ENCODE measurements at regions not wholly inside any gene's neighbourhood (a gene's known extent, or its start where the extent isn't known, plus 50 kb on each side); places are given as distances from the start of the nearest gene placed in this dataset.

DNA sequence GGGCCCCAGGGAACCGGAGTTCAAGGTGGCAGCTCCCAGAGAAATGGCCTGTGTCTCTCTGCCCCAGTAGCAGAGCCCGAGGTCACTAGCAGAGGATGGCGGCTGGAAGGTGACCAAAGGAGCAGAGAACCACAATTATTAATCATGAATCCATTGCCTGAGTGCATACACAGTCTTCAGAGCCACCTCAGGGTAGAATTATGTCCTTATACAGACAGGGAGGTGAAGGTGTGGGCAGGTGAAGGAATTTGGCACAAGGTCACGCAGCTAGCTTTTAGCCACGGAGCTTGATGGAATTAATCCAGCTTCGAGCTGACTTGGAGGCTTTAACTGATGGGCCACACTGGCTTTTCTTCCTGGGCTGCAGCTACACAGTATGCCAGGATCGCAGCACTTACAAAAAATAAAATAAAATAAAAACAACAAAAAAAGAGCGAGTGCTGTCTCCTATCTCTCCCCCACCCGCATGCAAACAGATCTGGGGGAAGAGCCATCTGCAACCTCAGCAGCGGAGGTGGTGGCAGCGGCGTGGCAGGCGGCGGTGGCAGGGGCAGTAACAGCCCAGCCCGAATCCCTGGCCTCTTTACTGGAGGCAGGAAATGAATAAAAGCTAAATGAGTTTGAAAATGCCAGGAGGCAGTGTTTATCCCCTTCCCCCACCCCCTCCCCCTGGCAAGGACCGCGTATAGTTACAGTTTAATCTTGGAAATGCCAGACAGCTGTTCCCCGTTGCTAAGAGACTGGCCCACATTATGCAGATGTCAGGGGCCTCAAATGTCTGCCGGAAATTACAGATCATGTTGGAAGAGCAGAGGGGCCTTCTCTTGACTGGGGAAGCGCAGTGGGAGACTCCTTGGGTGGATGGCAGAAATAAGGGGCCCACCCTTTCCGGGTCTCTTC lies 93.5 kb downstream of the LRRC74A start (continued):
- TF ChIP-seq, protein P1, sequence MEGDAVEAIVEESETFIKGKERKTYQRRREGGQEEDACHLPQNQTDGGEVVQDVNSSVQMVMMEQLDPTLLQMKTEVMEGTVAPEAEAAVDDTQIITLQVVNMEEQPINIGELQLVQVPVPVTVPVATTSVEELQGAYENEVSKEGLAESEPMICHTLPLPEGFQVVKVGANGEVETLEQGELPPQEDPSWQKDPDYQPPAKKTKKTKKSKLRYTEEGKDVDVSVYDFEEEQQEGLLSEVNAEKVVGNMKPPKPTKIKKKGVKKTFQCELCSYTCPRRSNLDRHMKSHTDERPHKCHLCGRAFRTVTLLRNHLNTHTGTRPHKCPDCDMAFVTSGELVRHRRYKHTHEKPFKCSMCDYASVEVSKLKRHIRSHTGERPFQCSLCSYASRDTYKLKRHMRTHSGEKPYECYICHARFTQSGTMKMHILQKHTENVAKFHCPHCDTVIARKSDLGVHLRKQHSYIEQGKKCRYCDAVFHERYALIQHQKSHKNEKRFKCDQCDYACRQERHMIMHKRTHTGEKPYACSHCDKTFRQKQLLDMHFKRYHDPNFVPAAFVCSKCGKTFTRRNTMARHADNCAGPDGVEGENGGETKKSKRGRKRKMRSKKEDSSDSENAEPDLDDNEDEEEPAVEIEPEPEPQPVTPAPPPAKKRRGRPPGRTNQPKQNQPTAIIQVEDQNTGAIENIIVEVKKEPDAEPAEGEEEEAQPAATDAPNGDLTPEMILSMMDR (IDR thresholded peaks at IDR 0.05): no peak
- TF ChIP-seq NFIC (IDR thresholded peaks at IDR 0.05; ENCODE audit: borderline replicate concordance) (no peak; the same call in none of the 2 replicates), GABPA (IDR thresholded peaks at IDR 0.05; ENCODE audit: low read depth) (no peak), YY1 (IDR thresholded peaks at IDR 0.05; ENCODE audit: low read depth) (no peak), POLR2AphosphoS5 (IDR thresholded peaks at IDR 0.05; ENCODE audit: low read depth, low read length) (peak; percentile 31), TCF12 (IDR thresholded peaks at IDR 0.05) (peak; percentile 74), EZH2phosphoT487 (IDR thresholded peaks at IDR 0.05; ENCODE audit: borderline replicate concordance, low read depth) (no peak), FOXJ3 (CRISPR knock-in tag; IDR thresholded peaks at IDR 0.05) (peak; percentile 33; the same call in 1 of the 2 replicates), RCOR1 (IDR thresholded peaks at IDR 0.05; ENCODE audit: low read length) (no peak), ELF1 (IDR thresholded peaks at IDR 0.05) (no peak), FOXM1 (IDR thresholded peaks at IDR 0.05; ENCODE audit: low read depth) (no peak), RFX5 (IDR thresholded peaks at IDR 0.05; ENCODE audit: low read length) (peak; percentile 57; the same call in 1 of the 2 replicates), MXI1 (IDR thresholded peaks at IDR 0.05; ENCODE audit: low read depth, low read length) (peak; percentile 70), RXRA (IDR thresholded peaks at IDR 0.05; ENCODE audit: borderline replicate concordance, low read depth) (no peak; the same call in 1 of the 2 replicates), RAD21 (IDR thresholded peaks at IDR 0.05; ENCODE audit: low read length) (peak; percentile 8; the same call in 1 of the 2 replicates), FOSL2 (IDR thresholded peaks at IDR 0.05; ENCODE audit: borderline replicate concordance, low read depth) (no peak), SIN3A (IDR thresholded peaks at IDR 0.05; ENCODE audit: borderline replicate concordance, low read depth, low read length) (0 out of 2 replicates have a peak, but pooled peaks have one; percentile 15)
- TF ChIP-seq, protein P2, sequence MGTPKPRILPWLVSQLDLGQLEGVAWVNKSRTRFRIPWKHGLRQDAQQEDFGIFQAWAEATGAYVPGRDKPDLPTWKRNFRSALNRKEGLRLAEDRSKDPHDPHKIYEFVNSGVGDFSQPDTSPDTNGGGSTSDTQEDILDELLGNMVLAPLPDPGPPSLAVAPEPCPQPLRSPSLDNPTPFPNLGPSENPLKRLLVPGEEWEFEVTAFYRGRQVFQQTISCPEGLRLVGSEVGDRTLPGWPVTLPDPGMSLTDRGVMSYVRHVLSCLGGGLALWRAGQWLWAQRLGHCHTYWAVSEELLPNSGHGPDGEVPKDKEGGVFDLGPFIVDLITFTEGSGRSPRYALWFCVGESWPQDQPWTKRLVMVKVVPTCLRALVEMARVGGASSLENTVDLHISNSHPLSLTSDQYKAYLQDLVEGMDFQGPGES (IDR thresholded peaks at IDR 0.05; ENCODE audit: low read depth, low read length): no peak
- TF ChIP-seq, protein P3, sequence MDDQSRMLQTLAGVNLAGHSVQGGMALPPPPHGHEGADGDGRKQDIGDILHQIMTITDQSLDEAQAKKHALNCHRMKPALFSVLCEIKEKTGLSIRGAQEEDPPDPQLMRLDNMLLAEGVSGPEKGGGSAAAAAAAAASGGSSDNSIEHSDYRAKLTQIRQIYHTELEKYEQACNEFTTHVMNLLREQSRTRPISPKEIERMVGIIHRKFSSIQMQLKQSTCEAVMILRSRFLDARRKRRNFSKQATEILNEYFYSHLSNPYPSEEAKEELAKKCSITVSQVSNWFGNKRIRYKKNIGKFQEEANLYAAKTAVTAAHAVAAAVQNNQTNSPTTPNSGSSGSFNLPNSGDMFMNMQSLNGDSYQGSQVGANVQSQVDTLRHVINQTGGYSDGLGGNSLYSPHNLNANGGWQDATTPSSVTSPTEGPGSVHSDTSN (IDR thresholded peaks at IDR 0.05): peak; percentile 67
- TF ChIP-seq, protein P4, sequence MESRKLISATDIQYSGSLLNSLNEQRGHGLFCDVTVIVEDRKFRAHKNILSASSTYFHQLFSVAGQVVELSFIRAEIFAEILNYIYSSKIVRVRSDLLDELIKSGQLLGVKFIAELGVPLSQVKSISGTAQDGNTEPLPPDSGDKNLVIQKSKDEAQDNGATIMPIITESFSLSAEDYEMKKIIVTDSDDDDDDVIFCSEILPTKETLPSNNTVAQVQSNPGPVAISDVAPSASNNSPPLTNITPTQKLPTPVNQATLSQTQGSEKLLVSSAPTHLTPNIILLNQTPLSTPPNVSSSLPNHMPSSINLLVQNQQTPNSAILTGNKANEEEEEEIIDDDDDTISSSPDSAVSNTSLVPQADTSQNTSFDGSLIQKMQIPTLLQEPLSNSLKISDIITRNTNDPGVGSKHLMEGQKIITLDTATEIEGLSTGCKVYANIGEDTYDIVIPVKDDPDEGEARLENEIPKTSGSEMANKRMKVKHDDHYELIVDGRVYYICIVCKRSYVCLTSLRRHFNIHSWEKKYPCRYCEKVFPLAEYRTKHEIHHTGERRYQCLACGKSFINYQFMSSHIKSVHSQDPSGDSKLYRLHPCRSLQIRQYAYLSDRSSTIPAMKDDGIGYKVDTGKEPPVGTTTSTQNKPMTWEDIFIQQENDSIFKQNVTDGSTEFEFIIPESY (IDR thresholded peaks at IDR 0.05; ENCODE audit: borderline replicate concordance, low read depth): no peak
- TF ChIP-seq, protein P5, sequence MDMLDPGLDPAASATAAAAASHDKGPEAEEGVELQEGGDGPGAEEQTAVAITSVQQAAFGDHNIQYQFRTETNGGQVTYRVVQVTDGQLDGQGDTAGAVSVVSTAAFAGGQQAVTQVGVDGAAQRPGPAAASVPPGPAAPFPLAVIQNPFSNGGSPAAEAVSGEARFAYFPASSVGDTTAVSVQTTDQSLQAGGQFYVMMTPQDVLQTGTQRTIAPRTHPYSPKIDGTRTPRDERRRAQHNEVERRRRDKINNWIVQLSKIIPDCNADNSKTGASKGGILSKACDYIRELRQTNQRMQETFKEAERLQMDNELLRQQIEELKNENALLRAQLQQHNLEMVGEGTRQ (IDR thresholded peaks at IDR 0.05; ENCODE audit: borderline replicate concordance, low read depth, low read length): no peak
- TF ChIP-seq, protein P6, sequence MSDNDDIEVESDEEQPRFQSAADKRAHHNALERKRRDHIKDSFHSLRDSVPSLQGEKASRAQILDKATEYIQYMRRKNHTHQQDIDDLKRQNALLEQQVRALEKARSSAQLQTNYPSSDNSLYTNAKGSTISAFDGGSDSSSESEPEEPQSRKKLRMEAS (IDR thresholded peaks at IDR 0.05; ENCODE audit: low read depth): no peak
- TF ChIP-seq, protein P7, sequence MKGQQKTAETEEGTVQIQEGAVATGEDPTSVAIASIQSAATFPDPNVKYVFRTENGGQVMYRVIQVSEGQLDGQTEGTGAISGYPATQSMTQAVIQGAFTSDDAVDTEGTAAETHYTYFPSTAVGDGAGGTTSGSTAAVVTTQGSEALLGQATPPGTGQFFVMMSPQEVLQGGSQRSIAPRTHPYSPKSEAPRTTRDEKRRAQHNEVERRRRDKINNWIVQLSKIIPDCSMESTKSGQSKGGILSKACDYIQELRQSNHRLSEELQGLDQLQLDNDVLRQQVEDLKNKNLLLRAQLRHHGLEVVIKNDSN (IDR thresholded peaks at IDR 0.05; ENCODE audit: borderline replicate concordance, low read depth): no peak
